Ovary (tissue), 3 donors: ENCODE measurements at regions not wholly inside any gene's neighbourhood (a gene's known extent, or its start where the extent isn't known, plus 50 kb on each side); places are given as distances from the start of the nearest gene placed in this dataset.

Experiments used
- CTCF ChIP-seq, 3 donors: fragments of 450-650 bp in 2 of 3; fragments of 200-600 bp in 1 of 3; IDR thresholded peaks; one replicate each; pipeline versions ENCODE4 v1.5.1 to v1.8.0; 2016 to 2022; ENCODE audit warnings: antibody characterized with exemption in 3 of 3, mild to moderate bottlenecking in 1 of 3
- EP300 ChIP-seq: sonication (generic); formaldehyde crosslinking; IDR thresholded peaks from one replicate; pipeline ENCODE4 v1.6.1; 2017; ENCODE audit warnings: antibody characterized with exemption
- POLR2A ChIP-seq: fragments of 450-650 bp; IDR thresholded peaks from one replicate; pipeline ENCODE4 v1.6.1; 2017; ENCODE audit warnings: antibody characterized with exemption, mild to moderate bottlenecking, moderate library complexity
- donor health status: DM: no; HTN: no; CAD: no.

GRCh38 chr1:113207019-113207418 lies 134.0 kb downstream of the LRIG2 start:
- no peak for TF ChIP-seq CTCF (IDR thresholded peaks at IDR 0.05)
- no peak for TF ChIP-seq POLR2A
- TF ChIP-seq EP300, result no peak
